ENCODE measurements at regions not wholly inside any gene's neighbourhood (a gene's known extent, or its start where the extent isn't known, plus 50 kb on each side); places are given as distances from the start of the nearest gene placed in this dataset.

- Histone ChIP-seq H4K5ac (ENCODE audit: insufficient read length, low read depth, low read length) (no peak overlapping the region), H4K91ac (ENCODE audit: insufficient read length, low read depth, low read length) (no peak overlapping the region), H3K9ac (ENCODE audit: extremely low read depth, insufficient read length, low read length) (no peak overlapping the region), H3K79me2 (ENCODE audit: insufficient read depth, low read length) (no peaks in the 10 kb centered on the region), H2BK5ac (ENCODE audit: insufficient read length, low read length) (no peak overlapping the region), H3K4me2 (ENCODE audit: insufficient read depth, insufficient read length, low read length) (no peak overlapping the region), H3K9me3 (ENCODE audit: control insufficient read depth, low read depth, low read length) (no peaks in the 10 kb centered on the region), H2BK120ac (ENCODE audit: low read depth, low read length, poor library complexity, severe bottlenecking) (no peak overlapping the region), H3K4ac (ENCODE audit: low read depth, low read length) (no peak overlapping the region), H3K27ac (ENCODE audit: insufficient read length, low read depth, low read length) (no peak overlapping the region), H3K23me2 (ENCODE audit: insufficient read length, low read depth, low read length, poor library complexity, severe bottlenecking) (no peaks in the 10 kb centered on the region), H2AK5ac (ENCODE audit: insufficient read length, low read length) (no peak overlapping the region), H4K8ac (replicated peaks; ENCODE audit: insufficient read length, low read depth, low read length) (no peak overlapping the region), H2AFZ (ENCODE audit: low read length) (no peak overlapping the region), H3K4me1 (ENCODE audit: insufficient read depth, low read length) (peaks cover 3% of the 10 kb centered on the region; the same call in 1 of the 2 replicates), H3K27me3 (ENCODE audit: insufficient read depth, low read length) (no peaks in the 10 kb centered on the region), H2BK20ac (ENCODE audit: low read depth, low read length, poor library complexity, severe bottlenecking) (no peak overlapping the region), H4K20me1 (ENCODE audit: control insufficient read depth, insufficient read depth, insufficient read length) (no peaks in the 10 kb centered on the region), H3T11ph (ENCODE audit: low read length) (no peak overlapping the region), H2BK15ac (ENCODE audit: low read depth, low read length) (no peak overlapping the region), H3K18ac (ENCODE audit: insufficient read length, low read depth, low read length) (no peak overlapping the region), H3K14ac (ENCODE audit: insufficient read depth, low read length) (no peak overlapping the region), H3K23ac (ENCODE audit: insufficient read length, low read depth, low read length) (no peak overlapping the region), H2BK12ac (ENCODE audit: insufficient read length, low read depth, low read length) (no peak overlapping the region), H3K56ac (ENCODE audit: insufficient read length, low read depth, low read length) (no peak overlapping the region), H3K79me1 (ENCODE audit: insufficient read depth, low read depth, low read length, poor library complexity, severe bottlenecking) (no peaks in the 10 kb centered on the region)
- H3K27ac Mint-ChIP-seq = no peak overlapping the region
- peaks cover 18 to 22% of the 10 kb centered on the region in 2 experiments for H3K4me1 Mint-ChIP-seq
- H3K36me3 Mint-ChIP-seq (ENCODE audit: insufficient read depth in 1 of 3, low read depth in 3 of 3) = no peaks in the 10 kb centered on the region
- H3K9me3 Mint-ChIP-seq = no peaks in the 10 kb centered on the region; a peak in 2 of 5 replicates
- no peak for DNase-seq
- H3K4me3 Mint-ChIP-seq = no peak overlapping the region
- no peak for TF ChIP-seq CTCF (conservative IDR thresholded peaks at IDR 0.05)
- peaks cover 16% of the 10 kb centered on the region for H3K27me3 Mint-ChIP-seq (ENCODE audit: low read depth)
Measured at GRCh38 chr18:61703508-61703907, 189.3 kb downstream of the RNF152 start.
